DND-41 (cell line): ENCODE measurements at regions not wholly inside any gene's neighbourhood (a gene's known extent, or its start where the extent isn't known, plus 50 kb on each side); places are given as distances from the start of the nearest gene placed in this dataset.

Source experiments
- ATAC-seq: fragments of 200-7000 bp; cut with Tn5 transposase; 3 replicates; pipeline ENCODE4 v1.9.1; 2021; ENCODE audit warnings: low read depth; ENCODE audit not compliant: insufficient read depth
- DNase-seq: peaks from one replicate; pipeline ENCODE4 v3.0.0-alpha.2; 2020
- H2AFZ ChIP-seq: 2 replicates; pipeline ENCODE4 v1.6.0; 2012; ENCODE audit warnings: low read depth, low read length
- H3K27ac ChIP-seq: 2 replicates; pipeline ENCODE4 v1.5.1; 2012; ENCODE audit warnings: low read length, inconsistent platforms
- H3K27me3 ChIP-seq: fragments of 200-600 bp; sonication (generic); 2 replicates; pipeline ENCODE4 v1.6.0; 2012; ENCODE audit warnings: low read length, mild to moderate bottlenecking, inconsistent platforms; ENCODE audit not compliant: insufficient read depth, poor library complexity
- H3K36me3 ChIP-seq: 2 replicates; pipeline ENCODE4 v1.5.1; 2012; ENCODE audit warnings: low read length, inconsistent platforms; ENCODE audit not compliant: insufficient read depth
- H3K4me1 ChIP-seq: 2 replicates; pipeline ENCODE4 v1.5.1; 2012; ENCODE audit warnings: mild to moderate bottlenecking, low read length; ENCODE audit not compliant: insufficient read depth
- H3K4me2 ChIP-seq: 2 replicates; pipeline ENCODE4 v1.6.0; 2012; ENCODE audit warnings: mild to moderate bottlenecking, moderate library complexity, low read length, inconsistent platforms; ENCODE audit not compliant: insufficient read depth
- H3K4me3 ChIP-seq, 2 experiments: fragments of 200-600 bp in 1 of 2; shearing (Covaris generic) in 1 of 2; 2 replicates each; pipeline ENCODE4 v1.5.1; 2012 to 2016; ENCODE audit warnings: inconsistent platforms in 2 of 2, low read length in 2 of 2, mild to moderate bottlenecking in 2 of 2, low read depth in 1 of 2, moderate library complexity in 1 of 2
- H3K79me2 ChIP-seq: 2 replicates; pipeline ENCODE4 v1.6.0; 2012; ENCODE audit warnings: low read length, inconsistent platforms; ENCODE audit not compliant: insufficient read depth
- H3K9ac ChIP-seq: 2 replicates; pipeline ENCODE4 v1.6.0; 2012; ENCODE audit warnings: low read depth, mild to moderate bottlenecking, inconsistent platforms, low read length, moderate library complexity
- H3K9me3 ChIP-seq: 2 replicates; pipeline ENCODE4 v1.5.1; 2012; ENCODE audit warnings: low read length, moderate library complexity, mild to moderate bottlenecking, inconsistent platforms; ENCODE audit not compliant: insufficient read depth, severe bottlenecking
- H4K20me1 ChIP-seq: 2 replicates; pipeline ENCODE4 v1.6.0; 2012; ENCODE audit warnings: low read length; ENCODE audit not compliant: insufficient read depth
- CTCF ChIP-seq: IDR thresholded peaks from 2 replicates; pipeline ENCODE4 v1.5.1; 2012; ENCODE audit warnings: borderline replicate concordance, low read length, moderate library complexity, mild to moderate bottlenecking; ENCODE audit not compliant: poor library complexity, severe bottlenecking; ENCODE audit errors: extremely low read depth
- EZH2 ChIP-seq: IDR thresholded peaks from 3 replicates; pipeline ENCODE4 v1.6.1; 2012; ENCODE audit warnings: borderline replicate concordance, low read depth, mild to moderate bottlenecking, moderate library complexity, low read length, inconsistent platforms; ENCODE audit not compliant: severe bottlenecking

GRCh38 chr18:42211201-42211600 lies 256.2 kb downstream of the PIK3C3 start:
- no peak for ATAC-seq

GRCh38 chr18:42222557-42222956 lies 267.5 kb downstream of the PIK3C3 start:
- ATAC-seq (no peak), DNase-seq (no peak)
- no peaks in the 10 kb centered on the region for H3K36me3 ChIP-seq
- no peaks in the 10 kb centered on the region for H4K20me1 ChIP-seq
- H3K79me2 ChIP-seq, result no peaks in the 10 kb centered on the region
- H3K27me3 ChIP-seq, result no peaks in the 10 kb centered on the region
- H3K4me3 ChIP-seq, result no peak overlapping the region
- no peaks in the 10 kb centered on the region for H3K4me1 ChIP-seq
- no peak overlapping the region for H3K4me2 ChIP-seq
- no peak overlapping the region for H2AFZ ChIP-seq
- H3K9ac ChIP-seq, result no peak overlapping the region
- TF ChIP-seq CTCF, result no peak
- no peak for TF ChIP-seq EZH2
- H3K9me3 ChIP-seq, result no peaks in the 10 kb centered on the region
- H3K27ac ChIP-seq, result no peak overlapping the region

More at GRCh38 chr18:42211201-42211600, 256.2 kb downstream of the PIK3C3 start:
- H2AFZ ChIP-seq, result no peak overlapping the region
- no peaks in the 10 kb centered on the region for H3K27me3 ChIP-seq
- no peak overlapping the region for H3K4me3 ChIP-seq
- H4K20me1 ChIP-seq, result no peaks in the 10 kb centered on the region
- H3K9ac ChIP-seq, result no peak overlapping the region
- TF ChIP-seq EZH2, result no peak
- TF ChIP-seq CTCF, result no peak
- no peak overlapping the region for H3K27ac ChIP-seq
- H3K79me2 ChIP-seq, result no peaks in the 10 kb centered on the region
- H3K4me2 ChIP-seq, result no peak overlapping the region
- H3K36me3 ChIP-seq, result no peaks in the 10 kb centered on the region
- DNase-seq, result no peak
- no peaks in the 10 kb centered on the region for H3K4me1 ChIP-seq
- H3K9me3 ChIP-seq, result no peaks in the 10 kb centered on the region

- no peak for ATAC-seq
These were observed 273.5 kb downstream of the PIK3C3 start for GRCh38 chr18:42228581-42228980.

More at GRCh38 chr18:42228581-42228980, 273.5 kb downstream of the PIK3C3 start:
- Histone ChIP-seq H3K4me2 (no peak overlapping the region), H3K9ac (no peak overlapping the region), H3K4me1 (no peaks in the 10 kb centered on the region), H3K4me3 (no peak overlapping the region), H3K27me3 (no peaks in the 10 kb centered on the region), H2AFZ (no peak overlapping the region), H3K36me3 (no peaks in the 10 kb centered on the region), H3K27ac (no peak overlapping the region), H3K9me3 (no peaks in the 10 kb centered on the region), H3K79me2 (no peaks in the 10 kb centered on the region), H4K20me1 (no peaks in the 10 kb centered on the region)
- no peak for TF ChIP-seq EZH2
- TF ChIP-seq CTCF, result no peak
- no peak for DNase-seq
